Spleen (tissue), 7 donors: ENCODE measurements at regions not wholly inside any gene's neighbourhood (a gene's known extent, or its start where the extent isn't known, plus 50 kb on each side); places are given as distances from the start of the nearest gene placed in this dataset.

ENCODE experiments used
- CTCF ChIP-seq, 11 experiments: fragments of 200-600 bp in 7 of 11; fragments of 450-650 bp in 4 of 11; sonication (generic) in 4 of 11; IDR thresholded peaks in 8 of 11; conservative IDR thresholded peaks in 3 of 11; 1 replicate in 7 of 11; 2 replicates in 4 of 11; pipeline versions ENCODE4 v1.4.0 to v1.8.0; 2016 to 2021; ENCODE audit warnings: antibody characterized with exemption in 11 of 11, inconsistent platforms in 4 of 11, mild to moderate bottlenecking in 1 of 11
- POLR2A ChIP-seq, 3 donors: fragments of 450-650 bp; IDR thresholded peaks; one replicate each; pipeline ENCODE4 v1.5.1; 2017; ENCODE audit warnings: antibody characterized with exemption in 3 of 3, mild to moderate bottlenecking in 1 of 3
- POLR2AphosphoS5 ChIP-seq, 3 donors: sonication (generic); formaldehyde crosslinking; IDR thresholded peaks; one replicate each; pipeline ENCODE4 v1.5.1; 2017; ENCODE audit warnings: antibody characterized with exemption in 3 of 3
- donor health status: DM: no; HTN: no; CAD: no; lungs with moderate emphysema.
- donor health status: DM: no; HTN: no; CAD: no.
- donor health status: DM: no; HTN: no; CAD: no.

GRCh38 chr5:98714710-98715288 is 58.7 kb upstream of the RGMB start:
- no peak for TF ChIP-seq CTCF (IDR thresholded peaks at IDR 0.05 in 8 of 11, conservative IDR thresholded peaks at IDR 0.05 in 3 of 11)
- no peak for TF ChIP-seq POLR2AphosphoS5 (IDR thresholded peaks at IDR 0.05)
- no peak for TF ChIP-seq POLR2A (IDR thresholded peaks at IDR 0.05)
